ENCODE measurements at regions not wholly inside any gene's neighbourhood (a gene's known extent, or its start where the extent isn't known, plus 50 kb on each side); places are given as distances from the start of the nearest gene placed in this dataset.

DNA sequence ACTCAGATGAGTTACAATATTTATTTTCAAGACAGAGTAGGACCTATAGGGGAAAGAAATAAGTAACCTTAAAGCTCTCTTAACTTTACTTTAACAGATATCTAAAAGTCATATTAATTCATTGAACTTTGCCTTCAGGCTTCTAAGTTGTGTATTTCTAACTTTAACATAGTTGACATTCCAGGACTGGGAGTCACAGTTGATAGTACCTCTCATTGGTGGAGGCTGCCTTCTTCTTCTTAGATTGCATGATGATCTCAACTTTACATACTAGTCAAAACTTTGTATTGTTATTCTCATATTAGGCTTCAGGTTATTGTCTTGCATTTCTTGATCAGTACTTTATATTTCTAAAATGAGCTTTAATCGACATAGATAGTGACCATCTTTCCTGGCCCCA, 350.1 kb upstream of the KIF2B start:
- H3K79me1 ChIP-seq (ENCODE audit: low read depth in 1 of 2, low read length in 2 of 2) = no peaks in the 10 kb centered on the region
- H4K8ac ChIP-seq (ENCODE audit: low read depth in 2 of 2, low read length in 2 of 2) = no peak overlapping the region
- no peak overlapping the region for H3K18ac ChIP-seq (ENCODE audit: low read depth, low read length)
- H2AFZ ChIP-seq (replicated peaks; ENCODE audit: low read length, poor library complexity) = no peak overlapping the region
- dilution Hi-C loops (cut with HindIII; ENCODE audit: low sequenced_read_pairs, unreplicated experiment) = no loop called here
- no peak overlapping the region for H2BK15ac ChIP-seq (ENCODE audit: low read depth, low read length)
- TF ChIP-seq, protein P1, sequence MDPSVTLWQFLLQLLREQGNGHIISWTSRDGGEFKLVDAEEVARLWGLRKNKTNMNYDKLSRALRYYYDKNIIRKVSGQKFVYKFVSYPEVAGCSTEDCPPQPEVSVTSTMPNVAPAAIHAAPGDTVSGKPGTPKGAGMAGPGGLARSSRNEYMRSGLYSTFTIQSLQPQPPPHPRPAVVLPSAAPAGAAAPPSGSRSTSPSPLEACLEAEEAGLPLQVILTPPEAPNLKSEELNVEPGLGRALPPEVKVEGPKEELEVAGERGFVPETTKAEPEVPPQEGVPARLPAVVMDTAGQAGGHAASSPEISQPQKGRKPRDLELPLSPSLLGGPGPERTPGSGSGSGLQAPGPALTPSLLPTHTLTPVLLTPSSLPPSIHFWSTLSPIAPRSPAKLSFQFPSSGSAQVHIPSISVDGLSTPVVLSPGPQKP (IDR thresholded peaks at IDR 0.05; ENCODE audit: borderline replicate concordance, low read depth, low read length) = no peak
- TF ChIP-seq CEBPB (IDR thresholded peaks at IDR 0.05; ENCODE audit: low read depth, low read length) (no peak), CHD1 (IDR thresholded peaks at IDR 0.05; ENCODE audit: low read depth, low read length) (no peak), SMC3 (IDR thresholded peaks at IDR 0.05; ENCODE audit: low read depth, low read length) (no peak), MAZ (IDR thresholded peaks at IDR 0.05; ENCODE audit: borderline replicate concordance, low read depth, low read length) (no peak), RAD21 (IDR thresholded peaks at IDR 0.05; ENCODE audit: low read length) (no peak), FOS (IDR thresholded peaks at IDR 0.05; ENCODE audit: low read depth, low read length) (no peak), BHLHE40 (IDR thresholded peaks at IDR 0.05; ENCODE audit: low read depth, low read length) (no peak)
- TF ChIP-seq, protein P2, sequence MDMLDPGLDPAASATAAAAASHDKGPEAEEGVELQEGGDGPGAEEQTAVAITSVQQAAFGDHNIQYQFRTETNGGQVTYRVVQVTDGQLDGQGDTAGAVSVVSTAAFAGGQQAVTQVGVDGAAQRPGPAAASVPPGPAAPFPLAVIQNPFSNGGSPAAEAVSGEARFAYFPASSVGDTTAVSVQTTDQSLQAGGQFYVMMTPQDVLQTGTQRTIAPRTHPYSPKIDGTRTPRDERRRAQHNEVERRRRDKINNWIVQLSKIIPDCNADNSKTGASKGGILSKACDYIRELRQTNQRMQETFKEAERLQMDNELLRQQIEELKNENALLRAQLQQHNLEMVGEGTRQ (IDR thresholded peaks at IDR 0.05; ENCODE audit: low read depth, low read length) = no peak
- H3K4me1 ChIP-seq (ENCODE audit: control insufficient read depth, insufficient read depth, low read length) = no peaks in the 10 kb centered on the region
- H3K23ac ChIP-seq (ENCODE audit: low read depth, low read length) = no peak overlapping the region
- in situ Hi-C loops (cut with MboI; ENCODE audit: low sequenced_read_pairs) = no loop called here
- CTCF ChIA-PET = no interaction called here
- no peak overlapping the region for H3K9ac ChIP-seq (ENCODE audit: low read depth, low read length)
- DNase-seq (no peak), ATAC-seq (ENCODE audit: low read depth) (no peak)
- H3K27ac ChIP-seq (ENCODE audit: insufficient read depth, low read length) = no peak overlapping the region
- no peak overlapping the region for H4K5ac ChIP-seq (ENCODE audit: low read depth, low read length)
- no peak overlapping the region for H2BK120ac ChIP-seq (ENCODE audit: low read depth, low read length)
- H2AK5ac ChIP-seq (ENCODE audit: low read depth, low read length) = no peak overlapping the region
- no peak overlapping the region for H3K4ac ChIP-seq (ENCODE audit: low read depth, low read length)
- no peaks in the 10 kb centered on the region for H3K27me3 ChIP-seq (ENCODE audit: control insufficient read depth, insufficient read depth, low read length)
- H3K4me3 ChIP-seq (ENCODE audit: insufficient read depth, low read depth, low read length) = no peak overlapping the region
- no CpG with 5 or more reads among the region's 1 CpG for WGBS, 2 experiments (ENCODE audit: extremely low coverage in 2 of 2, insufficient read length in 1 of 2)
- no peak overlapping the region for H2BK20ac ChIP-seq (ENCODE audit: low read depth, low read length)
- H3K9me3 ChIP-seq (ENCODE audit: control insufficient read depth, insufficient read depth, low read length) = peaks cover 4% of the 10 kb centered on the region
- H3K56ac ChIP-seq (ENCODE audit: extremely low read depth, insufficient read depth, low read length) = no peak overlapping the region
- no peaks in the 10 kb centered on the region for H4K20me1 ChIP-seq (ENCODE audit: insufficient read depth, low read length)
- no TSS peak for BruUV-seq (replicated peaks)
- H3K36me3 ChIP-seq (ENCODE audit: control insufficient read depth, insufficient read depth, low read length) = no peaks in the 10 kb centered on the region
- H2BK5ac ChIP-seq (ENCODE audit: low read depth, low read length, poor library complexity, severe bottlenecking) = no peak overlapping the region
- no peak overlapping the region for H3K14ac ChIP-seq (replicated peaks; ENCODE audit: low read depth, low read length)
- H2AK9ac ChIP-seq (replicated peaks; ENCODE audit: low read depth, low read length, poor library complexity) = no peak overlapping the region
- no peak overlapping the region for H4K91ac ChIP-seq (ENCODE audit: insufficient read depth, low read depth, low read length)
- intact Hi-C loops (cut with micrococcal nuclease) = no loop called here
- H3K9me1 ChIP-seq (ENCODE audit: insufficient read depth, low read length) = no peaks in the 10 kb centered on the region
- POLR2A ChIA-PET (ENCODE audit: unreplicated experiment) = no interaction called here
- H3K4me2 ChIP-seq (ENCODE audit: low read depth, low read length) = no peak overlapping the region

Data from IMR-90 (cell line).